DOHH2 (cell line): ENCODE measurements at regions not wholly inside any gene's neighbourhood (a gene's known extent, or its start where the extent isn't known, plus 50 kb on each side); places are given as distances from the start of the nearest gene placed in this dataset.

ENCODE experiments used
- CTCF ChIP-seq: fragments of 200-600 bp; sonication (generic); IDR thresholded peaks from one replicate; pipeline ENCODE4 v1.5.1; 2014; ENCODE audit warnings: antibody characterized with exemption, mild to moderate bottlenecking, low read depth, low read length; ENCODE audit not compliant: poor library complexity, severe bottlenecking
- EZH2phosphoT487 ChIP-seq: fragments of 200-600 bp; sonication (generic); IDR thresholded peaks from 2 replicates; pipeline ENCODE4 v1.6.1; 2017; ENCODE audit warnings: borderline replicate concordance, mild to moderate bottlenecking, antibody characterized with exemption, low read length, moderate library complexity, mixed read lengths

- TF ChIP-seq CTCF (no peak), EZH2phosphoT487 (no peak)
Observed at GRCh38 chr14:41297576-41298327, 308.9 kb upstream of the LRFN5 start.
